GM19351 (cell line): ENCODE measurements at regions not wholly inside any gene's neighbourhood (a gene's known extent, or its start where the extent isn't known, plus 50 kb on each side); places are given as distances from the start of the nearest gene placed in this dataset.
A peak's percentile ranks its signal among the peaks of the same experiment; 100 is the strongest.
"Not testable (repeated sequence)": the region's sequence is repeated elsewhere in the genome, so short reads cannot be mapped to it uniquely, and the experiment has no call there.

Source experiments
- ATAC-seq: cut with Tn5 transposase; IDR thresholded peaks from one replicate; pipeline ENCODE4 v1.9.1; 2021; ENCODE audit warnings: mild to moderate bottlenecking, moderate library complexity; ENCODE audit not compliant: unreplicated experiment

- no peak for ATAC-seq
Observed at GRCh38 chr10:22825841-22826240, 102.0 kb upstream of the ARMC3 start.

GRCh38 chr10:22824984-22825383 is 102.9 kb upstream of the ARMC3 start:
- ATAC-seq = no peak

- ATAC-seq = no peak
Observed at GRCh38 chr10:22824520-22824919, 103.3 kb upstream of the ARMC3 start.

GRCh38 chr10:22823109-22823508 is 104.7 kb upstream of the ARMC3 start:
- ATAC-seq = peak; percentile 90

- ATAC-seq = not testable (repeated sequence)
Observed at GRCh38 chr10:22821921-22822320, 105.9 kb upstream of the ARMC3 start.

- no peak for ATAC-seq
Observed at GRCh38 chr10:22821501-22821900, 106.4 kb upstream of the ARMC3 start.

GRCh38 chr10:22816298-22816653 is 101.9 kb upstream of the PIP4K2A start:
- no peak for ATAC-seq

- no peak for ATAC-seq
Observed at GRCh38 chr10:22810643-22811465, 96.5 kb upstream of the PIP4K2A start.

- no peak for ATAC-seq
Observed at GRCh38 chr10:22807238-22807637, 92.9 kb upstream of the PIP4K2A start.

GRCh38 chr10:22805304-22805703 is 90.9 kb upstream of the PIP4K2A start:
- ATAC-seq = no peak

- no peak for ATAC-seq
Observed at GRCh38 chr10:22803261-22803885, 89.0 kb upstream of the PIP4K2A start.

GRCh38 chr10:22801785-22802184 is 87.4 kb upstream of the PIP4K2A start:
- ATAC-seq = no peak

- not testable (repeated sequence) for ATAC-seq
Observed at GRCh38 chr10:22797796-22798195, 83.4 kb upstream of the PIP4K2A start.

- ATAC-seq = no peak
Observed at GRCh38 chr10:22795546-22795945, 81.2 kb upstream of the PIP4K2A start.

GRCh38 chr10:22792161-22792560 is 77.8 kb upstream of the PIP4K2A start:
- no peak for ATAC-seq

GRCh38 chr10:22791665-22792064 is 77.3 kb upstream of the PIP4K2A start:
- ATAC-seq = no peak

GRCh38 chr10:22784668-22785067 is 70.3 kb upstream of the PIP4K2A start:
- ATAC-seq = no peak

GRCh38 chr10:22783807-22784206 is 69.4 kb upstream of the PIP4K2A start:
- no peak for ATAC-seq

- no peak for ATAC-seq
Observed at GRCh38 chr10:22780474-22780885, 66.1 kb upstream of the PIP4K2A start.

- no peak for ATAC-seq
Observed at GRCh38 chr10:22779331-22780019, 65.1 kb upstream of the PIP4K2A start.

- no peak for ATAC-seq
Observed at GRCh38 chr10:22774102-22774501, 59.7 kb upstream of the PIP4K2A start.

- ATAC-seq = not testable (repeated sequence)
Observed at GRCh38 chr10:22771631-22772030, 57.3 kb upstream of the PIP4K2A start.
